Ovary (tissue), 3 donors: ENCODE measurements at regions not wholly inside any gene's neighbourhood (a gene's known extent, or its start where the extent isn't known, plus 50 kb on each side); places are given as distances from the start of the nearest gene placed in this dataset.

Experiments
- CTCF ChIP-seq, 3 donors: fragments of 450-650 bp in 2 of 3; fragments of 200-600 bp in 1 of 3; IDR thresholded peaks; one replicate each; pipeline versions ENCODE4 v1.5.1 to v1.8.0; 2016 to 2022; ENCODE audit warnings: antibody characterized with exemption in 3 of 3, mild to moderate bottlenecking in 1 of 3
- EP300 ChIP-seq: sonication (generic); formaldehyde crosslinking; IDR thresholded peaks from one replicate; pipeline ENCODE4 v1.6.1; 2017; ENCODE audit warnings: antibody characterized with exemption
- POLR2A ChIP-seq: fragments of 450-650 bp; IDR thresholded peaks from one replicate; pipeline ENCODE4 v1.6.1; 2017; ENCODE audit warnings: antibody characterized with exemption, mild to moderate bottlenecking, moderate library complexity
- donor health status: DM: no; HTN: no; CAD: no.

DNA sequence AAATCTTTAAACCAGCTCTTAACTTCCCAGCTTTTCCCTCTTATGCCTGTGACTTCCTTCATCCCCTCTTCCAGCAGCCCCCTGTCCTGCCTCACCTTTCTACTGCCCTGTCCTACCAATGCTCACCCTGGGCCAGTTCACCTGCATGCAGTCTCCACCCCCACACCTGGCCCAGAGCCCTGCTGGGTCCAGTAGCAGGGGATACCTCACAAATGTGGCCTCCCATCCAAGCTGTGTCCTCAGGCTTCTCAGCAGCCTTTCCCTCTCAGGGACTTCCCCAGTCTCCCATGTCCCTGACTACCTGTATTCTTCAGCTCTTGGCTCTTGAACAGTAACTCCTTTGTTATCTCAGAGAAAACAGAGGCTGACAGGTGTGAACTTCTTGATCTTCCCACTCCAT lies 503.2 kb downstream of the MFSD1 start:
- no peak for TF ChIP-seq CTCF (IDR thresholded peaks at IDR 0.05)
- no peak for TF ChIP-seq POLR2A
- no peak for TF ChIP-seq EP300
